ENCODE measurements at regions not wholly inside any gene's neighbourhood (a gene's known extent, or its start where the extent isn't known, plus 50 kb on each side); places are given as distances from the start of the nearest gene placed in this dataset.

GRCh38 chr2:126824663-126825062 is 74.0 kb upstream of the TEX51 start:
- intact Hi-C loops (cut with micrococcal nuclease) = no loop called here
- H3K36me3 Mint-ChIP-seq = peaks cover 0 to 1% of the 10 kb centered on the region in 2 donors
- H4K20me1 ChIP-seq (ENCODE audit: insufficient read depth, low read length) = no peaks in the 10 kb centered on the region
- peaks cover 66 to 85% of the 10 kb centered on the region in 2 donors for H3K4me1 ChIP-seq (ENCODE audit: control insufficient read depth in 1 of 2, insufficient read depth in 2 of 2, low read length in 2 of 2)
- peak overlapping the region in 1 of 2 donors; percentile 69 for H3K27ac ChIP-seq (ENCODE audit: low read depth in 1 of 2, low read length in 2 of 2)
- peak in 1 of 3 donors; percentile 37 for DNase-seq
- no peak overlapping the region for H3K4me3 Mint-ChIP-seq
- no peak overlapping the region for H2AFZ ChIP-seq (ENCODE audit: insufficient read depth, low read depth, low read length, poor library complexity, severe bottlenecking)
- no peak for TF ChIP-seq CTCF (IDR thresholded peaks at IDR 0.05)
- H3K27me3 ChIP-seq (ENCODE audit: control insufficient read depth in 2 of 2, insufficient read depth in 2 of 2, low read length in 2 of 2) = no peaks in the 10 kb centered on the region
- peaks cover 87% of the 10 kb centered on the region for H3K4me1 Mint-ChIP-seq
- H3K27ac Mint-ChIP-seq = peak overlapping the region in 1 of 7 donors; percentile 70
- no peaks in the 10 kb centered on the region for H3K9me3 ChIP-seq (replicated peaks in 1 of 2; ENCODE audit: control insufficient read depth in 1 of 2, insufficient read depth in 1 of 2, low read length in 2 of 2)
- H3K4me2 ChIP-seq (replicated peaks; ENCODE audit: extremely low read depth, low read length, poor library complexity, severe bottlenecking) = no peak overlapping the region
- H3K79me2 ChIP-seq (ENCODE audit: insufficient read depth, low read length) = no peaks in the 10 kb centered on the region
- 51% methylated on average over 4 of the region's 6 CpGs for WGBS (ENCODE audit: insufficient coverage)
- no peaks in the 10 kb centered on the region for H3K36me3 ChIP-seq (replicated peaks in 1 of 2; ENCODE audit: control insufficient read depth in 1 of 2, insufficient read depth in 2 of 2, low read length in 2 of 2)
- no peak overlapping the region for H3K4me3 ChIP-seq (replicated peaks in 1 of 3; ENCODE audit: low read depth in 2 of 3, low read length in 3 of 3)
- peaks cover 0 to 6% (median 0%) of the 10 kb centered on the region in 7 donors for H3K9me3 Mint-ChIP-seq
- H3K27me3 Mint-ChIP-seq (ENCODE audit: low read depth in 3 of 3) = peaks cover 0 to 5% (median 2%) of the 10 kb centered on the region in 3 donors
- H3K9ac ChIP-seq (ENCODE audit: insufficient read depth, low read length, poor library complexity, severe bottlenecking) = no peak overlapping the region

GRCh38 chr2:126825316-126825715 is 73.4 kb upstream of the TEX51 start:
- Histone ChIP-seq H3K27ac (ENCODE audit: low read depth in 1 of 2, low read length in 2 of 2) (peak overlapping the region in 1 of 2 donors; percentile 83), H3K9me3 (replicated peaks in 1 of 2; ENCODE audit: control insufficient read depth in 1 of 2, insufficient read depth in 1 of 2, low read length in 2 of 2) (no peaks in the 10 kb centered on the region), H3K36me3 (replicated peaks in 1 of 2; ENCODE audit: control insufficient read depth in 1 of 2, insufficient read depth in 2 of 2, low read length in 2 of 2) (no peaks in the 10 kb centered on the region), H3K4me3 (replicated peaks in 1 of 3; ENCODE audit: low read depth in 2 of 3, low read length in 3 of 3) (no peak overlapping the region), H3K4me2 (replicated peaks; ENCODE audit: extremely low read depth, low read length, poor library complexity, severe bottlenecking) (no peak overlapping the region), H3K9ac (ENCODE audit: insufficient read depth, low read length, poor library complexity, severe bottlenecking) (no peak overlapping the region), H3K79me2 (ENCODE audit: insufficient read depth, low read length) (no peaks in the 10 kb centered on the region), H3K27me3 (ENCODE audit: control insufficient read depth in 2 of 2, insufficient read depth in 2 of 2, low read length in 2 of 2) (no peaks in the 10 kb centered on the region), H4K20me1 (ENCODE audit: insufficient read depth, low read length) (no peaks in the 10 kb centered on the region), H3K4me1 (ENCODE audit: control insufficient read depth in 1 of 2, insufficient read depth in 2 of 2, low read length in 2 of 2) (peaks cover 68 to 91% of the 10 kb centered on the region in 2 donors), H2AFZ (ENCODE audit: insufficient read depth, low read depth, low read length, poor library complexity, severe bottlenecking) (no peak overlapping the region)
- 100% methylated on average over 1 of the region's 2 CpGs for WGBS (ENCODE audit: insufficient coverage)
- no peak for DNase-seq
- peaks cover 0 to 3% of the 10 kb centered on the region in 2 donors for H3K36me3 Mint-ChIP-seq
- intact Hi-C loops (cut with micrococcal nuclease) = no loop called here
- peak overlapping the region in 2 of 7 donors; percentile 16 to 55 for H3K27ac Mint-ChIP-seq
- H3K27me3 Mint-ChIP-seq (ENCODE audit: low read depth in 3 of 3) = peaks cover 0 to 5% (median 2%) of the 10 kb centered on the region in 3 donors
- H3K4me3 Mint-ChIP-seq = no peak overlapping the region
- peaks cover 90% of the 10 kb centered on the region for H3K4me1 Mint-ChIP-seq
- no peak for TF ChIP-seq CTCF (IDR thresholded peaks at IDR 0.05)
- peaks cover 0 to 6% (median 0%) of the 10 kb centered on the region in 7 donors for H3K9me3 Mint-ChIP-seq
